Activated B cell treated with CpG ODN at 0.5 μM for 24 hours (primary cell): ENCODE measurements at regions not wholly inside any gene's neighbourhood (a gene's known extent, or its start where the extent isn't known, plus 50 kb on each side); places are given as distances from the start of the nearest gene placed in this dataset.

Experiments used
- ATAC-seq: fragments of 200-7000 bp; cut with Tn5 transposase; one replicate; pipeline ENCODE4 v1.10.0; 2021; ENCODE audit warnings: low read depth, mild to moderate bottlenecking, moderate library complexity
- CTCF ChIA-PET: fragments of 350-600 bp; sonication (Branson Sonifier 250); formaldehyde crosslinking; loops from one replicate; lab custom pipeline; 2021; ENCODE audit warnings: antibody characterized with exemption; lab: Charles Lee
- POLR2A ChIA-PET: fragments of 350-600 bp; sonication (Branson Sonifier 250); formaldehyde crosslinking; loops from one replicate; lab custom pipeline; 2021; ENCODE audit warnings: antibody characterized with exemption; lab: Charles Lee
- DNase-seq: peaks from one replicate; pipeline ENCODE4 v3.0.0; 2022
- H3K27ac Mint-ChIP-seq: one replicate; pipeline ENCODE4 v1.8.0; 2020; ENCODE audit warnings: mixed read lengths
- H3K27me3 Mint-ChIP-seq: one replicate; pipeline ENCODE4 v1.8.0; 2021; ENCODE audit warnings: mixed read lengths
- H3K36me3 Mint-ChIP-seq: one replicate; pipeline ENCODE4 v1.8.0; 2021; ENCODE audit warnings: low read depth, mixed read lengths
- H3K4me1 Mint-ChIP-seq: one replicate; pipeline ENCODE4 v1.8.0; 2021; ENCODE audit warnings: mixed read lengths
- H3K4me3 Mint-ChIP-seq: one replicate; pipeline ENCODE4 v1.8.0; 2020; ENCODE audit warnings: mild to moderate bottlenecking, mixed read lengths
- H3K9me3 Mint-ChIP-seq: one replicate; pipeline ENCODE4 v1.8.0; 2020; ENCODE audit warnings: mixed read lengths
- CTCF ChIP-seq: fragments of 200-600 bp; IDR thresholded peaks from one replicate; pipeline ENCODE4 v1.8.0; 2022; ENCODE audit warnings: antibody characterized with exemption, mild to moderate bottlenecking
- intact Hi-C: fragments of 100-400 bp; cut with micrococcal nuclease; formaldehyde crosslinking; loops from one replicate; pipeline ENCODE4 v1.15.1; 2024

- DNase-seq: no peak
- no peak for ATAC-seq
- Mint-ChIP-seq H3K36me3 (peaks cover 4% of the 10 kb centered on the region), H3K4me3 (no peak overlapping the region), H3K27me3 (no peaks in the 10 kb centered on the region), H3K9me3 (no peaks in the 10 kb centered on the region), H3K4me1 (peaks cover 9% of the 10 kb centered on the region), H3K27ac (no peak overlapping the region)
- ChIA-PET POLR2A (no interaction called here), CTCF (no interaction called here)
- no peak for TF ChIP-seq CTCF
- intact Hi-C loops: loop anchor here (5.0 kb wide), 1 partner anchor 137 kb away; no protein-coding TSS in a partner anchor
Measured at GRCh38 chr2:241949736-241950412, 80.3 kb downstream of the RTP5 start.

- H3K4me1 Mint-ChIP-seq: peaks cover 9% of the 10 kb centered on the region
- intact Hi-C loops: loop anchor here (5.0 kb wide), 1 partner anchor 137 kb away; no protein-coding TSS in a partner anchor
- H3K27me3 Mint-ChIP-seq: no peaks in the 10 kb centered on the region
- peak; percentile 31 for TF ChIP-seq CTCF
- POLR2A ChIA-PET: interaction anchor here (0.8 kb wide), 1 partner anchor 14 kb away, joined by 3 read pairs; no protein-coding TSS in a partner anchor
- DNase-seq (peak; percentile 53), ATAC-seq (peak; percentile 62)
- no peaks in the 10 kb centered on the region for H3K9me3 Mint-ChIP-seq
- H3K27ac Mint-ChIP-seq: no peak overlapping the region
- H3K4me3 Mint-ChIP-seq: no peak overlapping the region
- CTCF ChIA-PET: interaction anchor here (0.6 to 1.8 kb wide), 16 partner anchors 9 to 327 kb away, joined by 3 to 20 read pairs (median 3); partner anchors contain the start of gene ING5
- peaks cover 2% of the 10 kb centered on the region for H3K36me3 Mint-ChIP-seq
Measured at GRCh38 chr2:241950413-241951315, 81.1 kb downstream of the RTP5 start.

GRCh38 chr2:241951316-241951700 is 81.8 kb downstream of the RTP5 start:
- Mint-ChIP-seq H3K4me1 (peaks cover 9% of the 10 kb centered on the region), H3K9me3 (no peaks in the 10 kb centered on the region), H3K27me3 (no peaks in the 10 kb centered on the region), H3K36me3 (peaks cover 3% of the 10 kb centered on the region), H3K27ac (no peak overlapping the region), H3K4me3 (no peak overlapping the region)
- ATAC-seq (no peak), DNase-seq (no peak)
- intact Hi-C loops: loop anchor here (5.0 kb wide), 1 partner anchor 136 kb away; no protein-coding TSS in a partner anchor
- ChIA-PET CTCF (interaction anchor here (0.8 to 1.8 kb wide), 10 partner anchors 9 to 135 kb away, joined by 3 to 20 read pairs (median 6); no protein-coding TSS in a partner anchor), POLR2A (interaction anchor here (0.8 kb wide), 1 partner anchor 13 kb away, joined by 3 read pairs; no protein-coding TSS in a partner anchor)
- TF ChIP-seq CTCF: no peak

GRCh38 chr2:241951920-241952319 is 82.4 kb downstream of the RTP5 start:
- intact Hi-C loops: loop anchor here (5.0 kb wide), 1 partner anchor 135 kb away; no protein-coding TSS in a partner anchor

More at GRCh38 chr2:241951920-241952319, 82.4 kb downstream of the RTP5 start:
- Mint-ChIP-seq H3K4me3 (no peak overlapping the region), H3K36me3 (peaks cover 7% of the 10 kb centered on the region), H3K27ac (no peak overlapping the region), H3K9me3 (peaks cover under 1% of the 10 kb centered on the region), H3K4me1 (peaks cover 9% of the 10 kb centered on the region), H3K27me3 (no peaks in the 10 kb centered on the region)
- no peak for DNase-seq
- POLR2A ChIA-PET: no interaction called here
- TF ChIP-seq CTCF: no peak
- no peak for ATAC-seq
- CTCF ChIA-PET: interaction anchor here (0.8 to 1.8 kb wide), 3 partner anchors 9 to 66 kb away, joined by 3 to 20 read pairs (median 17); no protein-coding TSS in a partner anchor
